ENCODE measurements at regions not wholly inside any gene's neighbourhood (a gene's known extent, or its start where the extent isn't known, plus 50 kb on each side); places are given as distances from the start of the nearest gene placed in this dataset.

DNA sequence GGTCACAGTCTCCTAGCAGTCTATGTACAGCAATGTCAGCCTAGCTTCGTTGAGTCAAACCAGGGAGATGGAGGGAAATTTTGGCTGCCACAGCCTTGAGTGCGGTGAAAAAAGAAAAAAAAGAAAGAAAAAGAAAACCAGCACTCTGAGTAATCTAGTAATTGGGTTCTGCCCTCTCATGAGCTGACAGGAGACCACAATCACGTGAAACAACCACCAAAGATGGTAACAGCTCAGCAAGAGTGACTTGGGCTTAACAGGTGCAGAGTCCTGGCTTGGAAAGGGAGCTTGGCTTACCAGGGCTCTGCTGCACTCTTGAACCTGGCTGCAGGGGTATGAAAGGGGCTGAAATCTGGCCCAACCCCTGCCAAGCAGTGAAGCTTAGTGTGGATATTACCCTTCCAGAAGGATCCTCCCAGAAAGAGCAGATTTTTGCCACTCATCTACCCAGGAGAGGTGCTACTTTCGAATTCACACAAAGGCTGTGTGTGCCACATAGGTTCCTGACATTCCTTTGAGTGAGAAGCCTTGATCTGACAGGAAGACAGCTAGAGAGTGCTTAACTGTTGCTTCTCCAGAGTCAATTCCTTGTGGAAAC, 350.3 kb downstream of the PTTG2 start:
- Mint-ChIP-seq H3K27ac (peak overlapping the region; percentile 65), H3K36me3 (ENCODE audit: low read depth) (no peaks in the 10 kb centered on the region), H3K4me3 (peak overlapping the region; percentile 62), H3K4me1 (ENCODE audit: low read depth) (peaks cover 58% of the 10 kb centered on the region), H3K27me3 (no peaks in the 10 kb centered on the region), H3K9me3 (no peaks in the 10 kb centered on the region)
- Histone ChIP-seq H3K27ac (ENCODE audit: low read depth in 1 of 2, low read length in 2 of 2) (peak overlapping the region; percentile 13 to 30), H3K36me3 (ENCODE audit: insufficient read depth, low read length) (no peaks in the 10 kb centered on the region), H3K4me1 (ENCODE audit: insufficient read depth, low read length) (peaks cover 41% of the 10 kb centered on the region), H3K27me3 (ENCODE audit: control insufficient read depth in 1 of 2, insufficient read depth in 2 of 2, low read length in 2 of 2) (no peaks in the 10 kb centered on the region), H3K9me3 (ENCODE audit: control insufficient read depth in 1 of 2, insufficient read depth in 1 of 2, low read length in 2 of 2) (no peaks in the 10 kb centered on the region), H3K4me3 (ENCODE audit: low read length) (peak overlapping the region; percentile 6)
- ChIA-PET CTCF (interaction anchor here (0.9 to 3.3 kb wide), 4 partner anchors 9 to 365 kb away, joined by 3 to 30 read pairs (median 4); no protein-coding TSS in a partner anchor), POLR2A (interaction anchor here (0.6 to 2.0 kb wide), 11 partner anchors 9 to 385 kb away, joined by 3 to 19 read pairs (median 4); no protein-coding TSS in a partner anchor)
- intact Hi-C loops (cut with DNase I, micrococcal nuclease): loop anchor here in 1 of 2 experiments (10.0 kb wide), 1 partner anchor 246 kb away; no protein-coding TSS in a partner anchor
- DNase-seq (peak; percentile 22 to 93 (median 52)), ATAC-seq (ENCODE audit: poor library complexity) (peak; percentile 98)
- TF ChIP-seq, protein P1, sequence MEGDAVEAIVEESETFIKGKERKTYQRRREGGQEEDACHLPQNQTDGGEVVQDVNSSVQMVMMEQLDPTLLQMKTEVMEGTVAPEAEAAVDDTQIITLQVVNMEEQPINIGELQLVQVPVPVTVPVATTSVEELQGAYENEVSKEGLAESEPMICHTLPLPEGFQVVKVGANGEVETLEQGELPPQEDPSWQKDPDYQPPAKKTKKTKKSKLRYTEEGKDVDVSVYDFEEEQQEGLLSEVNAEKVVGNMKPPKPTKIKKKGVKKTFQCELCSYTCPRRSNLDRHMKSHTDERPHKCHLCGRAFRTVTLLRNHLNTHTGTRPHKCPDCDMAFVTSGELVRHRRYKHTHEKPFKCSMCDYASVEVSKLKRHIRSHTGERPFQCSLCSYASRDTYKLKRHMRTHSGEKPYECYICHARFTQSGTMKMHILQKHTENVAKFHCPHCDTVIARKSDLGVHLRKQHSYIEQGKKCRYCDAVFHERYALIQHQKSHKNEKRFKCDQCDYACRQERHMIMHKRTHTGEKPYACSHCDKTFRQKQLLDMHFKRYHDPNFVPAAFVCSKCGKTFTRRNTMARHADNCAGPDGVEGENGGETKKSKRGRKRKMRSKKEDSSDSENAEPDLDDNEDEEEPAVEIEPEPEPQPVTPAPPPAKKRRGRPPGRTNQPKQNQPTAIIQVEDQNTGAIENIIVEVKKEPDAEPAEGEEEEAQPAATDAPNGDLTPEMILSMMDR (IDR thresholded peaks at IDR 0.05): no peak

- H3K4me1 Mint-ChIP-seq (ENCODE audit: low read depth): peaks cover 52% of the 10 kb centered on the region
- POLR2A ChIA-PET: no interaction called here
Observed at GRCh38 chr4:38311495-38312126, 351.4 kb downstream of the PTTG2 start.

GRCh38 chr4:38313175-38313574, 350.8 kb upstream of the KLF3 start:
- intact Hi-C loops (cut with DNase I, micrococcal nuclease): loop anchor here in 1 of 2 experiments (10.0 kb wide), 1 partner anchor 248 kb away; no protein-coding TSS in a partner anchor
- Mint-ChIP-seq H3K36me3 (ENCODE audit: low read depth) (no peaks in the 10 kb centered on the region), H3K4me1 (ENCODE audit: low read depth) (peaks cover 46% of the 10 kb centered on the region), H3K4me3 (no peak overlapping the region), H3K27me3 (no peaks in the 10 kb centered on the region), H3K27ac (no peak overlapping the region), H3K9me3 (no peaks in the 10 kb centered on the region)
- ChIA-PET POLR2A (interaction anchor here (1.0 kb wide), 1 partner anchor 15 kb away, joined by 3 read pairs; no protein-coding TSS in a partner anchor), CTCF (interaction anchor here (0.6 kb wide), 1 partner anchor 201 kb away, joined by 3 read pairs; no protein-coding TSS in a partner anchor)
- Histone ChIP-seq H3K4me1 (ENCODE audit: insufficient read depth, low read length) (peaks cover 37% of the 10 kb centered on the region), H3K4me3 (ENCODE audit: low read length) (no peak overlapping the region), H3K27me3 (ENCODE audit: control insufficient read depth in 1 of 2, insufficient read depth in 2 of 2, low read length in 2 of 2) (no peaks in the 10 kb centered on the region), H3K27ac (ENCODE audit: low read depth in 1 of 2, low read length in 2 of 2) (no peak overlapping the region), H3K36me3 (ENCODE audit: insufficient read depth, low read length) (no peaks in the 10 kb centered on the region), H3K9me3 (ENCODE audit: control insufficient read depth in 1 of 2, insufficient read depth in 1 of 2, low read length in 2 of 2) (no peaks in the 10 kb centered on the region)
- DNase-seq (no peak), ATAC-seq (ENCODE audit: poor library complexity) (no peak)
- TF ChIP-seq, protein P1 (IDR thresholded peaks at IDR 0.05): no peak

More at GRCh38 chr4:38311495-38312126, 351.4 kb downstream of the PTTG2 start:
- Histone ChIP-seq H3K9me3 (ENCODE audit: control insufficient read depth in 1 of 2, insufficient read depth in 1 of 2, low read length in 2 of 2) (no peaks in the 10 kb centered on the region), H3K4me1 (ENCODE audit: insufficient read depth, low read length) (peaks cover 35% of the 10 kb centered on the region), H3K36me3 (ENCODE audit: insufficient read depth, low read length) (no peaks in the 10 kb centered on the region), H3K27ac (ENCODE audit: low read depth in 1 of 2, low read length in 2 of 2) (no peak overlapping the region), H3K27me3 (ENCODE audit: control insufficient read depth in 1 of 2, insufficient read depth in 2 of 2, low read length in 2 of 2) (no peaks in the 10 kb centered on the region), H3K4me3 (ENCODE audit: low read length) (no peak overlapping the region)
- Mint-ChIP-seq H3K27me3 (no peaks in the 10 kb centered on the region), H3K36me3 (ENCODE audit: low read depth) (no peaks in the 10 kb centered on the region), H3K27ac (peak overlapping the region; percentile 65), H3K9me3 (no peaks in the 10 kb centered on the region), H3K4me3 (no peak overlapping the region)
- ATAC-seq (ENCODE audit: poor library complexity) (no peak), DNase-seq (no peak)
- CTCF ChIA-PET: interaction anchor here (3.3 kb wide), 1 partner anchor 8 kb away, joined by 30 read pairs; no protein-coding TSS in a partner anchor
- intact Hi-C loops (cut with DNase I, micrococcal nuclease): loop anchor here in 1 of 2 experiments (10.0 kb wide), 1 partner anchor 247 kb away; no protein-coding TSS in a partner anchor
- TF ChIP-seq, protein P1 (IDR thresholded peaks at IDR 0.05): no peak
